Tibial nerve (tissue), 4 donors: ENCODE measurements at regions not wholly inside any gene's neighbourhood (a gene's known extent, or its start where the extent isn't known, plus 50 kb on each side); places are given as distances from the start of the nearest gene placed in this dataset.

Experiments used
- CTCF ChIP-seq, 5 experiments: fragments of 200-600 bp in 3 of 5; fragments of 450-650 bp in 2 of 5; sonication (generic) in 3 of 5; IDR thresholded peaks; one replicate each; pipeline ENCODE4 v1.5.1; 2016 to 2019; ENCODE audit warnings: antibody characterized with exemption in 5 of 5, mild to moderate bottlenecking in 3 of 5, moderate library complexity in 2 of 5
- EP300 ChIP-seq, 2 donors: sonication (generic); formaldehyde crosslinking; IDR thresholded peaks; one replicate each; pipeline ENCODE4 v1.6.1; 2017; ENCODE audit warnings: antibody characterized with exemption in 2 of 2, mild to moderate bottlenecking in 1 of 2
- POLR2A ChIP-seq, 2 donors: fragments of 450-650 bp; IDR thresholded peaks; one replicate each; pipeline ENCODE4 v1.6.1; 2017; ENCODE audit warnings: antibody characterized with exemption in 2 of 2, mild to moderate bottlenecking in 2 of 2, moderate library complexity in 2 of 2

GRCh38 chr5:172565931-172566665 lies 75.0 kb upstream of the NEURL1B start:
- TF ChIP-seq CTCF (IDR thresholded peaks at IDR 0.05) (no peak), POLR2A (IDR thresholded peaks at IDR 0.05) (no peak), EP300 (IDR thresholded peaks at IDR 0.05) (no peak)
